Testis (tissue), 2 donors: ENCODE measurements at regions not wholly inside any gene's neighbourhood (a gene's known extent, or its start where the extent isn't known, plus 50 kb on each side); places are given as distances from the start of the nearest gene placed in this dataset.

Experiments
- DNase-seq: peaks from one replicate; pipeline ENCODE4 v3.0.0-alpha.2; 2019
- H3K27ac ChIP-seq, 2 donors: fragments of 200-600 bp; sonication (generic); one replicate each; pipeline ENCODE4 v1.5.1; 2019
- H3K27me3 ChIP-seq: fragments of 200-600 bp; sonication (generic); one replicate; pipeline ENCODE4 v1.5.1; 2019
- H3K36me3 ChIP-seq: fragments of 200-600 bp; sonication (generic); one replicate; pipeline ENCODE4 v1.5.1; 2017; ENCODE audit warnings: low read depth; ENCODE audit errors: missing control alignments
- H3K4me1 ChIP-seq: fragments of 200-600 bp; sonication (generic); one replicate; pipeline ENCODE4 v1.5.1; 2019
- H3K4me3 ChIP-seq, 2 donors: fragments of 200-600 bp; sonication (generic); one replicate each; pipeline ENCODE4 v1.5.1; 2017 to 2019
- H3K9me3 ChIP-seq: fragments of 200-600 bp; sonication (generic); one replicate; pipeline ENCODE4 v1.5.1; 2017
- CTCF ChIP-seq, 3 experiments: fragments of 450-650 bp in 2 of 3; fragments of 200-600 bp in 1 of 3; sonication (generic) in 1 of 3; IDR thresholded peaks; one replicate each; pipeline ENCODE4 v1.5.1; 2016 to 2019; ENCODE audit warnings: antibody characterized with exemption in 3 of 3, mild to moderate bottlenecking in 2 of 3, moderate library complexity in 1 of 3
- POLR2A ChIP-seq: fragments of 450-650 bp; IDR thresholded peaks from one replicate; pipeline ENCODE4 v1.6.1; 2017; ENCODE audit warnings: antibody characterized with exemption, mild to moderate bottlenecking, moderate library complexity
- WGBS, 2 donors: methylation state at CpG; one replicate each; pipeline ENCODE4 v1.1.5; 2018; 5-methylcytosine and 5-hydroxymethylcytosine counted together
- intact Hi-C: fragments of 100-400 bp; cut with DNase I; formaldehyde crosslinking; loops from one replicate; pipeline ENCODE4 v1.15.1; 2023; ENCODE audit warnings: low total_unique reads

- Histone ChIP-seq H3K27ac (no peak overlapping the region), H3K27me3 (no peaks in the 10 kb centered on the region), H3K4me3 (no peak overlapping the region), H3K4me1 (peaks cover 18% of the 10 kb centered on the region), H3K9me3 (no peaks in the 10 kb centered on the region), H3K36me3 (no peaks in the 10 kb centered on the region)
- DNase-seq = no peak
- WGBS, 2 donors = 80 to 86% methylated on average over 5 of the region's 5 CpGs
- no peak for TF ChIP-seq CTCF (IDR thresholded peaks at IDR 0.05)
- TF ChIP-seq POLR2A = no peak
- intact Hi-C loops = no loop called here
Measured at GRCh38 chr2:47265751-47266231, 89.5 kb upstream of the CALM2 start.

GRCh38 chr2:47265158-47265557, 88.8 kb upstream of the CALM2 start:
- no peak overlapping the region for H3K27ac ChIP-seq
- 75 to 86% methylated on average over 8 of the region's 8 CpGs for WGBS, 2 donors
- DNase-seq = no peak

GRCh38 chr2:47264686-47265085, 88.4 kb upstream of the CALM2 start:
- 95% methylated on average over 8 of the region's 8 CpGs for WGBS, 2 donors

More at GRCh38 chr2:47265158-47265557, 88.8 kb upstream of the CALM2 start:
- Histone ChIP-seq H3K36me3 (no peaks in the 10 kb centered on the region), H3K4me1 (peaks cover 15% of the 10 kb centered on the region), H3K27me3 (no peaks in the 10 kb centered on the region), H3K9me3 (no peaks in the 10 kb centered on the region), H3K4me3 (no peak overlapping the region)
- intact Hi-C loops = no loop called here
- TF ChIP-seq CTCF (IDR thresholded peaks at IDR 0.05) (no peak), POLR2A (no peak)

GRCh38 chr2:47264143-47264542, 87.8 kb upstream of the CALM2 start:
- Histone ChIP-seq H3K36me3 (no peaks in the 10 kb centered on the region), H3K9me3 (no peaks in the 10 kb centered on the region), H3K27ac (no peak overlapping the region), H3K27me3 (no peaks in the 10 kb centered on the region), H3K4me1 (peaks cover 5% of the 10 kb centered on the region), H3K4me3 (no peak overlapping the region)
- intact Hi-C loops = no loop called here
- 83% methylated on average over 8 of the region's 8 CpGs for WGBS, 2 donors
- TF ChIP-seq POLR2A (no peak), CTCF (IDR thresholded peaks at IDR 0.05) (no peak)
- no peak for DNase-seq

More at GRCh38 chr2:47264686-47265085, 88.4 kb upstream of the CALM2 start:
- no peak overlapping the region for H3K27ac ChIP-seq
- no peaks in the 10 kb centered on the region for H3K27me3 ChIP-seq
- no peaks in the 10 kb centered on the region for H3K9me3 ChIP-seq
- intact Hi-C loops = no loop called here
- TF ChIP-seq POLR2A (no peak), CTCF (IDR thresholded peaks at IDR 0.05) (no peak)
- peaks cover 10% of the 10 kb centered on the region for H3K4me1 ChIP-seq
- H3K36me3 ChIP-seq = no peaks in the 10 kb centered on the region
- no peak overlapping the region for H3K4me3 ChIP-seq
- DNase-seq = no peak

GRCh38 chr2:47262657-47263056, 86.3 kb upstream of the CALM2 start:
- intact Hi-C loops = no loop called here
- Histone ChIP-seq H3K4me1 (no peaks in the 10 kb centered on the region), H3K36me3 (no peaks in the 10 kb centered on the region), H3K9me3 (no peaks in the 10 kb centered on the region), H3K27me3 (no peaks in the 10 kb centered on the region), H3K27ac (no peak overlapping the region), H3K4me3 (no peak overlapping the region)
- WGBS, 2 donors = 85 to 97% methylated on average over 5 of the region's 5 CpGs
- TF ChIP-seq CTCF (IDR thresholded peaks at IDR 0.05) = no peak
- no peak for TF ChIP-seq POLR2A
- DNase-seq = no peak
